Left lung (tissue), 4 donors: ENCODE measurements at regions not wholly inside any gene's neighbourhood (a gene's known extent, or its start where the extent isn't known, plus 50 kb on each side); places are given as distances from the start of the nearest gene placed in this dataset.

Experiments used
- ATAC-seq: fragments of 200-7000 bp; cut with Tn5 transposase; one replicate; pipeline ENCODE4 v1.9.1; 2020; ENCODE audit warnings: moderate library complexity
- DNase-seq, 4 donors: peaks; one replicate each; pipeline ENCODE4 v3.0.0-alpha.2; 2013 to 2020
- H3K27ac ChIP-seq, 2 donors: fragments of 200-600 bp; sonication (generic) in 1 of 2; one replicate each; pipeline versions ENCODE4 v1.5.0 to v1.8.0; 2020 to 2021
- H3K27me3 ChIP-seq, 2 donors: fragments of 200-600 bp; sonication (generic) in 1 of 2; one replicate each; pipeline versions ENCODE4 v1.5.0 to v1.8.0; 2020 to 2021
- H3K36me3 ChIP-seq, 2 donors: fragments of 200-600 bp; sonication (generic) in 1 of 2; one replicate each; pipeline versions ENCODE4 v1.5.0 to v1.8.0; 2020 to 2021
- H3K4me1 ChIP-seq, 2 donors: fragments of 200-600 bp; one replicate each; pipeline ENCODE4 v1.8.0; 2021
- H3K4me3 ChIP-seq, 2 donors: fragments of 200-600 bp; sonication (generic) in 1 of 2; one replicate each; pipeline versions ENCODE4 v1.5.0 to v1.8.0; 2020 to 2021; ENCODE audit warnings: mild to moderate bottlenecking in 1 of 2
- H3K9me3 ChIP-seq, 2 donors: fragments of 200-600 bp; sonication (generic) in 1 of 2; one replicate each; pipeline versions ENCODE4 v1.5.0 to v1.8.0; 2020 to 2021
- intact Hi-C, 2 donors: fragments of 100-400 bp; cut with DNase I; formaldehyde crosslinking; loops; one replicate each; pipeline versions ENCODE4 v1.11.2 to v1.14.2; 2022
- TF ChIP-seq, protein P1 (sequence below), 2 donors: fragments of 200-600 bp; sonication (generic) in 1 of 2; IDR thresholded peaks; one replicate each; pipeline versions ENCODE4 v1.5.0 to v1.8.0; 2021; ENCODE audit warnings: antibody characterized with exemption in 2 of 2
- donor health status: DM: no; HTN: yes; CAD: no.
- donor health status: DM: no; HTN: no; CAD: no.

DNA sequence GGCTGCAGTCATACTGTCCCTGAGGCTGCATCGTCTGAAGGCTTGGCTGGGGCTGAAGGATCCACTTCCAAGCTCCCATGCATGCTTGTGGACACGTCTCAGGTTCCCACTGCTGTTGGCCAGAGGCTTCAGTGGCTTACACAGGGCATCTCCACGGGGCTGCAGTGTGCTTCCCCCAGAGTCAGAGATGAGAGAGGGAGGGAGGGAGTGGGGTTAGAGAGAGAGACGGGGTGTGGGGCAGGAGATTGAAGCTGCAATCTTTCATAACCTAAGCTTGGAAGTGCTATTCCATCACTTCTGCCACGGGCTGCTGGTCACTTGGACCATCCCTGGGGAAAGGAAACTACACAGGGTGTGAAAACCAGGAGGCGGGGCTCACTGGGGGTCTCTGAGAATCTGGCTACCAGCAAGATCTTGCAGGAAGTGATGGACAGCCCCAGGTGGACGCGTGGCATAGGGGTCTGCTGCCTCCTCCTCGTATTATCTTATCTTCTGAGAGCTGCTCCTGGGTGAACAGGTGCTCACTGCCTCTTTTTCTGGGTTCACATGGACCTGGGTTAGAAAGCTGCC is 63.0 kb upstream of the MYEOV start:
- H3K4me1 ChIP-seq = no peaks in the 10 kb centered on the region
- no peaks in the 10 kb centered on the region for H3K36me3 ChIP-seq
- no peak overlapping the region for H3K4me3 ChIP-seq
- no peak overlapping the region for H3K27ac ChIP-seq
- DNase-seq (no peak), ATAC-seq (no peak)
- TF ChIP-seq, protein P1, sequence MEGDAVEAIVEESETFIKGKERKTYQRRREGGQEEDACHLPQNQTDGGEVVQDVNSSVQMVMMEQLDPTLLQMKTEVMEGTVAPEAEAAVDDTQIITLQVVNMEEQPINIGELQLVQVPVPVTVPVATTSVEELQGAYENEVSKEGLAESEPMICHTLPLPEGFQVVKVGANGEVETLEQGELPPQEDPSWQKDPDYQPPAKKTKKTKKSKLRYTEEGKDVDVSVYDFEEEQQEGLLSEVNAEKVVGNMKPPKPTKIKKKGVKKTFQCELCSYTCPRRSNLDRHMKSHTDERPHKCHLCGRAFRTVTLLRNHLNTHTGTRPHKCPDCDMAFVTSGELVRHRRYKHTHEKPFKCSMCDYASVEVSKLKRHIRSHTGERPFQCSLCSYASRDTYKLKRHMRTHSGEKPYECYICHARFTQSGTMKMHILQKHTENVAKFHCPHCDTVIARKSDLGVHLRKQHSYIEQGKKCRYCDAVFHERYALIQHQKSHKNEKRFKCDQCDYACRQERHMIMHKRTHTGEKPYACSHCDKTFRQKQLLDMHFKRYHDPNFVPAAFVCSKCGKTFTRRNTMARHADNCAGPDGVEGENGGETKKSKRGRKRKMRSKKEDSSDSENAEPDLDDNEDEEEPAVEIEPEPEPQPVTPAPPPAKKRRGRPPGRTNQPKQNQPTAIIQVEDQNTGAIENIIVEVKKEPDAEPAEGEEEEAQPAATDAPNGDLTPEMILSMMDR (IDR thresholded peaks at IDR 0.05) = no peak
- H3K9me3 ChIP-seq = peaks cover 0 to 3% of the 10 kb centered on the region in 2 donors
- H3K27me3 ChIP-seq = no peaks in the 10 kb centered on the region
- intact Hi-C loops = no loop called here

DNA sequence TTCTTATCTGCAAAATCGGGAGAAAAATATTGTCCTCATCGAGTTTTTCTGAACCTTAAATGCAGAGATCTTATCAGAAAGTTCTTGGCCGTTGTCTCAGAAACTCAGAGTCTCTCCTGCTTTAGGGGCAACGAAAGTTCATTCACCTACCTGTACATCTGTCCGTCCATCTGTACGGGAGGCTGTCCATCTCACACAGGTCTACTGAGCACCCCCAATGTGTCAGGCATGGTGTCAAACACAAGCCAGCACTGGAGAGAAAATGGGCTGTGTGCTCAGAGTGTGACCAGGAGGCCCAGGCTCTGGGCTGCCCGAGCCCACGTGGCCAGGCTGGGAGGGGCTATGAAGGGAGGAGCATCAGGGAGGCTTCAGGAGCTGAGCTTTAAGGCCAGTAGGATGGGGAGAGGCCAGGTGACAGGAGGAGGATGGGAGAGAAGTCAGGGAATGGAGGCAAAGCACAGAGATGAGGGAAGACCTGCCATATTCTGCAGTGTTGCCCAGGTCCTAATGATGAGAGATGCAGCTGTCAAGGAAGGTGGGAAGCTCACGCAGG is 62.4 kb upstream of the MYEOV start:
- H3K27ac ChIP-seq = no peak overlapping the region
- intact Hi-C loops = no loop called here
- TF ChIP-seq, protein P1 (IDR thresholded peaks at IDR 0.05) = no peak
- no peak overlapping the region for H3K4me3 ChIP-seq
- no peaks in the 10 kb centered on the region for H3K36me3 ChIP-seq
- DNase-seq = no peak
- no peaks in the 10 kb centered on the region for H3K4me1 ChIP-seq
- no peaks in the 10 kb centered on the region for H3K9me3 ChIP-seq
- H3K27me3 ChIP-seq = no peaks in the 10 kb centered on the region
- no peak for ATAC-seq

DNA sequence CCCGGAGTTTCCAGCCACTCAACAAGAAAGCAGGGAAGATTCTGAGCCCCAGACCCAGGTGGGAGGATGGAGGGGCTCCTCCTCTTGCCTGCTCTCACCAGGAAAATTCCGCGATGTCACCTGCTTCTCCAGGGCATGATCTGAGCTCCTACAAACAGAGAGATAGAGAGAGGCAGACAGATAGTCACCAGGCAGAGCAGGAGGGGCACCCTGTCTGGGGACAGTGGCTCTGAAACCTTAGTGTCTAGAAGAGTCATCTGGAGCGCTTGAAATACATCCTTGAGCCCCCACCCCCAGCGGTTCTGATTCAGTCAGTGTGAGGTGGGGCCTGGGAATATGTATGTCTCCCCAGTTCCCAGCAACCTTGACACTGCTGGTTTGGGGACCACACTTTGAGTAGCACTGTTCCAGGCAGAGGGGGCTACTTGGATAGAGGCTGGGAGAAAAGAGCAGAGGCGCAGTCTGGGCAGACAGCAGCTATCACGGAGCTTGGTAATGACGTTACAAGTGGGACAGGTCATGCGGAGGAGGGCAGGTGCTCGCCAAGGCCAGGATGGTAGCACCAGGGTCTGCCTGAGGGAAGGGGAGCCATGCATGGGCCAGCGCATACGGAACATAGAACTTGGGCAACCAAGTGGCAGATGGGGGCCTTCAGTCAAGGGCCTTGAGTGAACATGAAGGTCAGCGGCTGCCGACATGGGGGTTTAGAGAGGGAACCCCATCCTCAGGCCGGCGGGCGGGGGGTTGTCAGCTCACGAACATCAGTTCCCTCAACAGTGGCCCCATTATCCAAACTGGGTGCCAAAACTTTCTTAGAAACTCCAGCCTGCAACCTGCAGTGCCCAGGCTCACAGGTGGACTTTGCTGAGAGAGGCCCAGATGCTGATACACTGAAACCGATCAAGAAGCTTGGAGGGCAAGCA is 60.9 kb upstream of the MYEOV start:
- no peak overlapping the region for H3K4me3 ChIP-seq
- no peaks in the 10 kb centered on the region for H3K9me3 ChIP-seq
- TF ChIP-seq, protein P1 (IDR thresholded peaks at IDR 0.05) = no peak
- no peaks in the 10 kb centered on the region for H3K36me3 ChIP-seq
- intact Hi-C loops = no loop called here
- H3K27ac ChIP-seq = no peak overlapping the region
- DNase-seq (no peak), ATAC-seq (no peak)
- H3K27me3 ChIP-seq = no peaks in the 10 kb centered on the region
- H3K4me1 ChIP-seq = no peaks in the 10 kb centered on the region

DNA sequence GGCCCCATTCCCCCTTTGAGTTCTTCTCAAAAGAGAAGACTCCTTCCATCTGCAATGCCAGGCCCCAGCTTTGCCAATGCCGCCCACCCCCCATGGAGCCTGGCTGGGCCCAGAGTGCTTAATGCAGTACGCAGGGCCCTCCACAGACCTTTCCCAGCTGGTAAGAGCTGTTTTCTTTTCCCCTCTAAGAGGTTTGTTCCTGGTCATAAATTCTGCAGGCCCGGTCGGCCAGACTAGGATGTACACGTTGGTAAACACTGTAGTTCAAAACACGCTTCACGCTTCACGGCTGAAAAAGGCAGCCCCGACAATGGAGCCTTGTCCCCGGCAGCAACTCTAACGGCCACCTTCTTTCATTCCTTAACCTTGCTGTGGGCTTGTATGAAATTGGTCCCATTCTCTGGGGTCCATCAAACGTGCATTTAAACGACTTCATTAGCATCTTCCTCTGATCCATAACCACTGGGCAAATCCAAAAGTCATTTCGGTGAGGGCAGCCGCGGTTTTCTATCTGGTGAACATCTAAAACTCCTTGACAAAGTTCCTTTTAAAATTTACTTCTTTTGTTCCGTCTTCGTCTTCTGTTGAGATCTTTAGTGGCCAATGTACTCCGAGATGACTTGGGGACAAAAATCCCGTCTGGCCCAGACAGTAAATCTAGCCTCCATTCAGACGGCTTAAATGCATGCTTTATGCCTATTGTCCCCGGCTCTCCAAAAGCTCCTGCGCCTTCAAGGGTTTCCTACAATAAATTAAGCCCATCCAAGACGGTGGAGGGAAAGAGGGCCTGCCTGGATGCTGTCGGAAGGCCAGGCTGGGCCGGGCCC is 60.0 kb upstream of the MYEOV start:
- ATAC-seq (no peak), DNase-seq (no peak)
- Histone ChIP-seq H3K27me3 (no peaks in the 10 kb centered on the region), H3K4me3 (no peak overlapping the region), H3K27ac (no peak overlapping the region), H3K36me3 (no peaks in the 10 kb centered on the region), H3K4me1 (no peaks in the 10 kb centered on the region), H3K9me3 (no peaks in the 10 kb centered on the region)
- intact Hi-C loops = no loop called here
- TF ChIP-seq, protein P1 (IDR thresholded peaks at IDR 0.05) = no peak
